Astrocyte (in vitro differentiated cells and primary cell): ENCODE measurements at regions not wholly inside any gene's neighbourhood (a gene's known extent, or its start where the extent isn't known, plus 50 kb on each side); places are given as distances from the start of the nearest gene placed in this dataset.

Source experiments
- CTCF ChIP-seq: IDR thresholded peaks from 2 replicates; pipeline ENCODE4 v1.5.1; 2011; ENCODE audit warnings: low read depth, mild to moderate bottlenecking, inconsistent platforms, low read length, moderate library complexity; ENCODE audit not compliant: insufficient read depth
- EZH2 ChIP-seq: IDR thresholded peaks from 2 replicates; pipeline ENCODE4 v1.6.1; 2012; ENCODE audit warnings: mild to moderate bottlenecking, low read length, inconsistent platforms; ENCODE audit not compliant: insufficient read depth

GRCh38 chrX:150162141-150162540 is 201.0 kb upstream of the MAMLD1 start:
- no peak for TF ChIP-seq CTCF
- TF ChIP-seq EZH2: no peak
